GM12873 (cell line): ENCODE measurements at regions not wholly inside any gene's neighbourhood (a gene's known extent, or its start where the extent isn't known, plus 50 kb on each side); places are given as distances from the start of the nearest gene placed in this dataset.

Experiments used
- TF ChIP-seq, protein P1 (sequence below): IDR thresholded peaks from 2 replicates; pipeline ENCODE4 v1.5.1; 2012; ENCODE audit warnings: low read depth, mild to moderate bottlenecking, moderate library complexity, low read length, control low read depth; ENCODE audit not compliant: insufficient read depth; ENCODE audit errors: missing control alignments

DNA sequence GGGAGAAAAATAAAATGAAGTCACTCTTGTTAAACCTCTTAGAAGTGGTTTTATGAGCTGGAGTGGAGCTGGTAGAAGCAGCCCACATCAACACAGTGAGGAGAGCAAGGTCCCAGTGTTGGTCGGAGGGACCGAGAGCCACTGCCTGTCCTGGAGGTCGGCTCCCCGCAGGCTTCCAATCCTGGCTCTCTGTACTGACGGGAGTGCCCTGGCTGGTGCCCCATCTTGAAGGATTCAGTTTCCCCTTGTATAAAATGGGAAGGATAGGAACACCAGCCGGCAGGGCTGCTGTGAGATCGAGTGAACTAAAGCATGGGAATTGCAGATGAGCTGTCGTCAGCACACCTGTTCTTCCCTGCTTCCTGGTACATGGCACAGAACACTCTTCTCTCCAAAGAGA is 104.3 kb upstream of the ID2 start:
- TF ChIP-seq, protein P1, sequence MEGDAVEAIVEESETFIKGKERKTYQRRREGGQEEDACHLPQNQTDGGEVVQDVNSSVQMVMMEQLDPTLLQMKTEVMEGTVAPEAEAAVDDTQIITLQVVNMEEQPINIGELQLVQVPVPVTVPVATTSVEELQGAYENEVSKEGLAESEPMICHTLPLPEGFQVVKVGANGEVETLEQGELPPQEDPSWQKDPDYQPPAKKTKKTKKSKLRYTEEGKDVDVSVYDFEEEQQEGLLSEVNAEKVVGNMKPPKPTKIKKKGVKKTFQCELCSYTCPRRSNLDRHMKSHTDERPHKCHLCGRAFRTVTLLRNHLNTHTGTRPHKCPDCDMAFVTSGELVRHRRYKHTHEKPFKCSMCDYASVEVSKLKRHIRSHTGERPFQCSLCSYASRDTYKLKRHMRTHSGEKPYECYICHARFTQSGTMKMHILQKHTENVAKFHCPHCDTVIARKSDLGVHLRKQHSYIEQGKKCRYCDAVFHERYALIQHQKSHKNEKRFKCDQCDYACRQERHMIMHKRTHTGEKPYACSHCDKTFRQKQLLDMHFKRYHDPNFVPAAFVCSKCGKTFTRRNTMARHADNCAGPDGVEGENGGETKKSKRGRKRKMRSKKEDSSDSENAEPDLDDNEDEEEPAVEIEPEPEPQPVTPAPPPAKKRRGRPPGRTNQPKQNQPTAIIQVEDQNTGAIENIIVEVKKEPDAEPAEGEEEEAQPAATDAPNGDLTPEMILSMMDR = no peak

- TF ChIP-seq, protein P1 = no peak
Measured at GRCh38 chr2:8578335-8579244, 103.3 kb upstream of the ID2 start.

GRCh38 chr2:8579485-8580085 is 102.3 kb upstream of the ID2 start:
- TF ChIP-seq, protein P1 = no peak

DNA sequence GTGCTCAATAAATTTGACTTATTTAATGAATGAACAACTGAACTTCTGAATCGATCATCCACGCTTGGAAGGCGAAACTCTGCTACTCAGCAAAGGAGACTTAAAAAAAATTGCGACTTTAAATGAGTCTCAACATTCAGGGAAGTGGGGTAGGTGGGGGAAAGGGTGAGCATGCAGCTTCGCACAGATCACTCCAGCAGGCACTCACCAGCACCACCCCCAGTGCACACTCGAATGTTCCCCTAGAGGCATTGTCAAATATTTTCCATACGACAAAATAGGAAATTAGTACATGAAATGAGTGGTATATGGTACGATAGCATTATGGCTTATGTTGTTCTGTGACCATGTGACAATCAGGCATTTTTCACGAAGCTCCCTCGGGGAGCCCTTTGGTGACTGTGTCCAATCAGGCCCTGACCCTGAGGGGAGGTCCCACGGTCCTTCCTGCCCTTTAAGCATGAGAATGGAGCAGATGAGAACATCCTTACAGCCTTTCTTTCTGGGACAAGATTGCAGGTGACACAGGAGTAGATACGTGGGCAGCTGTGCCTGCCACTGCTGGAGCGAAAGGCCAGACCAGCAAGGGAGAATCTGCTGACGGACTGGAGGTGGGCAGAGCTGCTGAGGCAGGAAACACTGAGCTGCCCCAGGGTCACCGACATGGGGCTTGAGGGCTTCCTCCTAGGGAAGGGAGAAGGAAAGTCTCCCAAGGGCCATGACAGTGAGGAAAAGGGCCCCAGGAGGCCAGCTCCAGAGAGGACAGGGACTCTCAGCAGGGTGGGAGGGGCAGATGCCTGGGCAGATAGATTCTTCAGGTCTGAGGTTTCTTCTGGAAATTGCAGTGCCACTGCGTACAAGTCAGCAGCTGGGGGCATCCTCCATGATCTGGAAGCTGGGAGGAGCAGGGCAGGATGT is 101.3 kb upstream of the ID2 start:
- TF ChIP-seq, protein P1 = no peak

- TF ChIP-seq, protein P1 = no peak
Measured at GRCh38 chr2:8581234-8581561, 100.7 kb upstream of the ID2 start.

- TF ChIP-seq, protein P1 = no peak
Measured at GRCh38 chr2:8581601-8582041, 100.2 kb upstream of the ID2 start.

DNA sequence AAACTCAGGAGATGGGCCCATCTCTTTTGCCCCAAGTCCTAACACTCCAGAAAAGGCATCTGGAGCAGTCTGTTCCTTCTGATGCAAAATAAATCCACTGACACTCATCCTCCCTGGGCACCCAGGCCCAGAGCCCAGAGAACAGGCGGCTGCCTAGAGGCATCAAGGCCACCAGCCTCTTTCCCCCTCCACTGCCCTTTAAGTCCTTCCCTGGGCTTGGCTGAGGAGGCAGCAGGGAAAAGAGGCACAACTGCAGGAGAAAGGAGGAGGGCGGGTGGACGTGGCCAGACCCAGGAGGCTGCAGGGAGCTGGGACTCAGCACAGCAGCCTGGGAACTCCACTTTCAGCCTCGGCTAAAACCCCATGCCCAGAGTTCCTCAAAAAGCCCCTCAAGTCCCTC is 99.7 kb upstream of the ID2 start:
- TF ChIP-seq, protein P1 = no peak
